ENCODE measurements at regions not wholly inside any gene's neighbourhood (a gene's known extent, or its start where the extent isn't known, plus 50 kb on each side); places are given as distances from the start of the nearest gene placed in this dataset.

GRCh38 chr15:93283854-93284253, 194.8 kb upstream of the RGMA start:
- DNase-seq (ENCODE audit: extremely low read depth, low read depth): no peak
- TF ChIP-seq CTCF (IDR thresholded peaks at IDR 0.05; ENCODE audit: low read depth, low read length): no peak

GRCh38 chr15:93282808-93283207, 193.8 kb upstream of the RGMA start:
- no peak for DNase-seq (ENCODE audit: extremely low read depth, low read depth)
- no peak for TF ChIP-seq CTCF (IDR thresholded peaks at IDR 0.05; ENCODE audit: low read depth, low read length)

DNA sequence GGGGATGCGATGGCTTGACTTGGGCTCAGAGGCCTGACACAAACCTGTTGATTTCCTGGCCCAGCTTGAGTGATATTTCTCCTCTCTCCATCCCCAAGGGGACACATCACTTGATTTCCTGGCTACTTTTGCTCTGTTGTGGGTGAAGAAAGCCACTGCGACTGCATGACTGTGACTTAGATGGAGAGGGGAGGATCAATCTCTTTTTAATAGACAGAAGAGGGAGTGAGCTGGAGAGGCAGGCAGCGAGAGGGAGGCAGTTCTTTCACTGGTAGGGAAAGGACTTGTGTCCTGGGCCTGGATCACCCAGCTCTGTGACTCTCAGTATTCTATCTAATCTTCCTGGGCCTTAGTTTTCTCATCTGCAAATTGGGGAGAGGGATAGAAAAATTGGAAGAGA, 189.8 kb upstream of the RGMA start:
- no peak for TF ChIP-seq CTCF (IDR thresholded peaks at IDR 0.05; ENCODE audit: low read depth, low read length)
- DNase-seq (ENCODE audit: extremely low read depth, low read depth): no peak

GRCh38 chr15:93278006-93278405, 189.0 kb upstream of the RGMA start:
- no peak for TF ChIP-seq CTCF (IDR thresholded peaks at IDR 0.05; ENCODE audit: low read depth, low read length)
- DNase-seq (ENCODE audit: extremely low read depth, low read depth): no peak

- TF ChIP-seq CTCF (IDR thresholded peaks at IDR 0.05; ENCODE audit: low read depth, low read length): no peak
- no peak for DNase-seq (ENCODE audit: extremely low read depth, low read depth)
Observed at GRCh38 chr15:93274257-93274656, 185.2 kb upstream of the RGMA start.

- DNase-seq (ENCODE audit: extremely low read depth, low read depth): no peak
- no peak for TF ChIP-seq CTCF (IDR thresholded peaks at IDR 0.05; ENCODE audit: low read depth, low read length)
Observed at GRCh38 chr15:93271871-93272270, 182.9 kb upstream of the RGMA start.

DNA sequence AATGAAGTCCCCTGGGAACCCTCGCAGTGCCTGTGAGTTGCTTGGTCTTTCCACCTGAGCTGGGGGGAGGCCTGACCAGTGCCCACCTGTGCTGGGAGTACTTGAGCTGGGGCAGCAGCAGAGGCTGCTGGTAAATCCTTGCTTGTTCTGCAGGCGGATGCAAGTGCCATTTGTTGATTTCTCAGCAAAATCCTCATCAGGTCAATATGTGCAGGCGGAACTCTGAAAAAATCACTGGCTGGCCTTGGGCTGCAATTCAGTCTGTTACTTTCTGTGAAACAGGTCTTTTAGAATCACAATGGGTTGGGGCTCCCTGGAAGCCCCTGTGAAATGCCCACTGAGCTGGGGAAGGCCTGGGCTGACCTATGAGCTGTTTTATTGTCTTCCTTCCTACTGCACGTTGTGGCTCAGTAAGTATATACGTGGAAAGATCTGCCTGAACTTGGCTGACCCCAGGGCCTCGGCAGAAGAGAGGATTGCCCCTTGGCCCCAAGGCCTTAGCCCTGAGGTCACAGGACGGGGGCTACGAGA, 182.0 kb upstream of the RGMA start:
- no peak for DNase-seq (ENCODE audit: extremely low read depth, low read depth)
- no peak for TF ChIP-seq CTCF (IDR thresholded peaks at IDR 0.05; ENCODE audit: low read depth, low read length)

Data from AG09319 (cell line).